GM18873 (cell line): ENCODE measurements at regions not wholly inside any gene's neighbourhood (a gene's known extent, or its start where the extent isn't known, plus 50 kb on each side); places are given as distances from the start of the nearest gene placed in this dataset.
"Not testable (repeated sequence)": the region's sequence is repeated elsewhere in the genome, so short reads cannot be mapped to it uniquely, and the experiment has no call there.

ENCODE experiments used
- ATAC-seq: cut with Tn5 transposase; IDR thresholded peaks from one replicate; pipeline ENCODE4 v1.9.1; 2021; ENCODE audit warnings: mild to moderate bottlenecking, moderate library complexity, moderate number of reproducible peaks; ENCODE audit not compliant: unreplicated experiment, low FRiP score

GRCh38 chr1:146448212-146448876 lies 219.5 kb upstream of the NOTCH2NLA start:
- ATAC-seq, result not testable (repeated sequence)

GRCh38 chr1:146443871-146444222 lies 215.0 kb upstream of the NOTCH2NLA start:
- not testable (repeated sequence) for ATAC-seq

- not testable (repeated sequence) for ATAC-seq
Measured at GRCh38 chr1:146443088-146443870, 214.5 kb upstream of the NOTCH2NLA start.

- not testable (repeated sequence) for ATAC-seq
Measured at GRCh38 chr1:146438543-146438942, 209.7 kb upstream of the NOTCH2NLA start.

- ATAC-seq, result not testable (repeated sequence)
Measured at GRCh38 chr1:146416642-146417041, 187.8 kb upstream of the NOTCH2NLA start.

GRCh38 chr1:146415017-146415416 lies 186.2 kb upstream of the NOTCH2NLA start:
- ATAC-seq, result not testable (repeated sequence)

GRCh38 chr1:146413911-146414310 lies 185.1 kb upstream of the NOTCH2NLA start:
- not testable (repeated sequence) for ATAC-seq

- ATAC-seq, result not testable (repeated sequence)
Measured at GRCh38 chr1:146411923-146412322, 183.1 kb upstream of the NOTCH2NLA start.

- ATAC-seq, result not testable (repeated sequence)
Measured at GRCh38 chr1:146409817-146410441, 181.1 kb upstream of the NOTCH2NLA start.

- ATAC-seq, result not testable (repeated sequence)
Measured at GRCh38 chr1:146409116-146409801, 180.4 kb upstream of the NOTCH2NLA start.

GRCh38 chr1:146401281-146401825 lies 172.5 kb upstream of the NOTCH2NLA start:
- not testable (repeated sequence) for ATAC-seq

- ATAC-seq, result not testable (repeated sequence)
Measured at GRCh38 chr1:146400173-146401121, 171.6 kb upstream of the NOTCH2NLA start.

GRCh38 chr1:146399225-146399624 lies 170.4 kb upstream of the NOTCH2NLA start:
- not testable (repeated sequence) for ATAC-seq

- ATAC-seq, result not testable (repeated sequence)
Measured at GRCh38 chr1:146396801-146397200, 168.0 kb upstream of the NOTCH2NLA start.

- not testable (repeated sequence) for ATAC-seq
Measured at GRCh38 chr1:146396242-146396641, 167.4 kb upstream of the NOTCH2NLA start.

- not testable (repeated sequence) for ATAC-seq
Measured at GRCh38 chr1:146393796-146394195, 165.0 kb upstream of the NOTCH2NLA start.

GRCh38 chr1:146393154-146393553 lies 164.3 kb upstream of the NOTCH2NLA start:
- not testable (repeated sequence) for ATAC-seq

GRCh38 chr1:146389178-146389577 lies 160.4 kb upstream of the NOTCH2NLA start:
- ATAC-seq, result not testable (repeated sequence)
